ENCODE measurements at regions not wholly inside any gene's neighbourhood (a gene's known extent, or its start where the extent isn't known, plus 50 kb on each side); places are given as distances from the start of the nearest gene placed in this dataset.

- TF ChIP-seq, protein P1, sequence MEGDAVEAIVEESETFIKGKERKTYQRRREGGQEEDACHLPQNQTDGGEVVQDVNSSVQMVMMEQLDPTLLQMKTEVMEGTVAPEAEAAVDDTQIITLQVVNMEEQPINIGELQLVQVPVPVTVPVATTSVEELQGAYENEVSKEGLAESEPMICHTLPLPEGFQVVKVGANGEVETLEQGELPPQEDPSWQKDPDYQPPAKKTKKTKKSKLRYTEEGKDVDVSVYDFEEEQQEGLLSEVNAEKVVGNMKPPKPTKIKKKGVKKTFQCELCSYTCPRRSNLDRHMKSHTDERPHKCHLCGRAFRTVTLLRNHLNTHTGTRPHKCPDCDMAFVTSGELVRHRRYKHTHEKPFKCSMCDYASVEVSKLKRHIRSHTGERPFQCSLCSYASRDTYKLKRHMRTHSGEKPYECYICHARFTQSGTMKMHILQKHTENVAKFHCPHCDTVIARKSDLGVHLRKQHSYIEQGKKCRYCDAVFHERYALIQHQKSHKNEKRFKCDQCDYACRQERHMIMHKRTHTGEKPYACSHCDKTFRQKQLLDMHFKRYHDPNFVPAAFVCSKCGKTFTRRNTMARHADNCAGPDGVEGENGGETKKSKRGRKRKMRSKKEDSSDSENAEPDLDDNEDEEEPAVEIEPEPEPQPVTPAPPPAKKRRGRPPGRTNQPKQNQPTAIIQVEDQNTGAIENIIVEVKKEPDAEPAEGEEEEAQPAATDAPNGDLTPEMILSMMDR (conservative IDR thresholded peaks at IDR 0.05; ENCODE audit: low read depth, low read length), result no peak
- no peak for TF ChIP-seq EZH2 (IDR thresholded peaks at IDR 0.05; ENCODE audit: borderline replicate concordance, low read depth, low read length, poor library complexity, severe bottlenecking)
Observed at GRCh38 chr2:180075870-180076269, 68.8 kb upstream of the CWC22 start.

Measured in A673 (cell line).